Activated CD4-positive, CD25-positive, alpha-beta regulatory T cell treated with anti-CD3 and anti-CD28 coated beads, Interleukin-2, amount 50 U/mL, for 24 hours (primary cell): ENCODE measurements at regions not wholly inside any gene's neighbourhood (a gene's known extent, or its start where the extent isn't known, plus 50 kb on each side); places are given as distances from the start of the nearest gene placed in this dataset.

Source experiments
- ATAC-seq, 2 donors: fragments of 150-1000 bp; cut with Tn5 transposase; one replicate each; pipeline ENCODE4 v1.10.0; 2021; ENCODE audit warnings: mild to moderate bottlenecking in 1 of 2, moderate library complexity in 1 of 2

DNA sequence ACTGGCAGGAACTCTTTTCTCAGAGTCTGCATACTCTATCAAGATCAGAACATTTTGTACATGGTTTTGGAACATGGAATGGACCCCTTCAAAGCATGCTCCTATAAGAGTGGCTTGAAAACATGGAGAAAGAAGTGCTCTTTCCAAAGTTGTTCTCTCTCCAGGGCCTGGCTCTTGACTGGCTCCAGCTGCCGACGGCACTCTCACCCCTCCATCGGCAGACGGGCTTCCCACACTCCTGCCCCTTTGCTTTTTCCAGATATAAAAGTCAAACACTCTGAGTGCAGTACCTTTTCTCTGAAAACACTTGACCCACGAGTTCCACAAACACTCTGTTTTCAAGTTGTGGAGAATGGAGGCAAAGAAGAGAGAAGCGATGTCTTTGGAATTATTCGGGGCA lies 72.5 kb upstream of the ONECUT1 start:
- ATAC-seq, result no peak

DNA sequence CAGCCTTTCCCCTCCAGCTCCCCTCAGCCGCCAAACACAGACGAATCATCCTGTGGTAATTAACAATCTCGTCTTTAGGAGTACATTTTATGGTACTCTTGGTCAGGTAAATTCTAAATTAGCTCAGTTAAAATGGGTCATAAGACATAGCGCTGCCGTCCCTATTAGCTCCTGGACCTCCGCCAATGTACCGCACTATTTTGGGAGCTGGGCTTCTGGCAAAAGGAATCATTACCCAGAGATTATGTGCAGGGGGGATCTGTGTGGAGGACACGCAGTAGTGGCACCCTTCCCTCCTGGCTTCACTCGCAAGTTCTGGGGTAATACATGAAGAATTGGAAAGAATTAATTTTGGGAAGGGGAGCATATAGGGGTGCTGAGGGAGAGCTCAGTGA lies 68.6 kb upstream of the ONECUT1 start:
- ATAC-seq, result no peak

DNA sequence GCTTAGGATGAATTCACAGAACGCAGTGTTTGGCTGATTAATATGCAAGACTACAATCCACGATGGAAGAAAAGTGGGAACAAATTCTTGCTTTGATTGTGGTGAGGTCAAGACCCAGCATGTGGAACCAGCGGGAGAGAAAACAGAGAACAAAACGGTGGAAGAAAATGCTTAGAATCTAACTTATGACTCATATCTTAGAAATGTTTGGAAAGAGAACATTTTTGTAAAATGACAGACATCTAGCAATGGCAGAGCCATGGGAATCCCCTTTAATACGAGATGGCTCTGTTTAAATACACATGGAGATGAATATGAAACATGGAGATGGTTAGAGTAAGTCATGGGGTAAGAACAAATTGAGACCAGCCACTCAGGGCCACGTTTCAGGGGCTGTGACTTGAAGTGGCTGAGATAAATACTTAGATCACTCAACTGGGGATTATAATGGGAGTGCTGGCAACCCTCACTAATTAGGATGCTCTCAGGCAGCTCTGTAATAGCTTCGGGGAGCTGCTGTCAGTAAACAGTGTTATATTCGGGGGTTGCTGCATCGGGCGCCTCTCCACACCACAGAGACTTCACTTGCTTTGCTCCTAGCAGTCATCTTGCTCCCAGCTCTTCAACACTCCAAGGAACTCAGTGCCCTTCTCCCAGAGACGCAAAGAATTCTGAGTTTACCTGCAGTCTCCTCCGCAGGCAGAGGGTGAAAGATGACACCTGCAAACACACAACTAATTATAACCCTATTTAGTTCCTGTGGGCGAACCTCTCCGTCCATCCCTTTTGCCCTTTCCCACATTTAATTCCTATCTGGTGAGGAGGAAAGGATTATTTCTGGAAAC lies 68.0 kb upstream of the ONECUT1 start:
- no peak for ATAC-seq

DNA sequence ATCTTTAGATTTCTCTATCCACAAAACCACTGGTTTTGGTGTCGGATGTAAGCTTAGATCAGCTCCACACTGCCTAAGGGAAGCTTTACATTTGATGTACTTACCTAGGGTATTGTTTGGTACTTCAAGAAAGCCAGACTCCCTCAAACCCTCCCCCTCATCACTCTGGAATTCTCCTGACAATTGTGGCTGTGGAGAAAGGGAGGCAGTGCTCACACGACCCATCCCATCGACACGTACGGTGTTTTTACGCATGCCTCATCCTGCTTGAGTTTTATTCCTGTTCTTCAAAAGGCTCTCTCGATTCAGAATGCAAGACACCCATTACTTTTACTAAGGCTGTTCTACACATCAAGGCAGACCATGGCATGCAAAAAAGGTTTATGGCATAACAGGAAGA lies 67.3 kb upstream of the ONECUT1 start:
- no peak for ATAC-seq

DNA sequence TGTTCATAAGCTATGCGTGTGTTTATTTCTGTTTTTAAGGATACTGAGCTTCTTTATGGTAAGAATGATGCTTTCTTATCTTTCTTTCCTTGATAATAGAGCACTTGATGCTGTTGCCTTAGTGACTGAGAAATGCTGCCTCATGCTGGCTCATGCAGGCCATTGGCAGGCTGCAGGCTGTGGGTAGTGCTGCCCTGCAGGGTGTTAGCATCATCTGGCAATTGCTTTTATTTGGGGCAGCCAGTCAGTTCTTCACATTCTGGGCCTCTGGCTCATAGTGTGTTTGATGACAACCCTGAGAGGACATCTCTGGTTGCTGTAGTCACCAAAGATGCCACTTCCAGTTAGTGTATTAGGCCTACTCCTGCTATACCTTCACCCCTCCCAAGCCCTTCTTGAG lies 66.2 kb upstream of the ONECUT1 start:
- ATAC-seq, result no peak

DNA sequence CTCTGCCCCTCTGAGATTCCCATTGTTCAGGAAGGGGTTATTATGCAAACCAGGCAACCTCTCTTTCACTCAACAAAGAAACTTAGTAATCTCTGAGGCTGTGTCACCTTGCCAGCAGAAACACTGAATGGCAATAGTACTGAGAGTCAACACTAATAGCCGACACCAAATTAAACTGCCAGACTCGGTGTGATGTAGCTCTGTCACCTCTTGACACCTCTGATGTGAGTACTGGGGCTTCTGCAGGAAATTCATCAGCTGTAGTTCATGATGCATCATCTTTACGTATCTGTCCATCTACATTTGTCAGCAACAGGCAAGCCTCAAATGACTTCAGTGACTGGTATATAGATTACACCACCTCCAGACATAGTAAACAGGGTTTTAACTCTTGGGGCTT lies 65.0 kb upstream of the ONECUT1 start:
- ATAC-seq, result no peak

DNA sequence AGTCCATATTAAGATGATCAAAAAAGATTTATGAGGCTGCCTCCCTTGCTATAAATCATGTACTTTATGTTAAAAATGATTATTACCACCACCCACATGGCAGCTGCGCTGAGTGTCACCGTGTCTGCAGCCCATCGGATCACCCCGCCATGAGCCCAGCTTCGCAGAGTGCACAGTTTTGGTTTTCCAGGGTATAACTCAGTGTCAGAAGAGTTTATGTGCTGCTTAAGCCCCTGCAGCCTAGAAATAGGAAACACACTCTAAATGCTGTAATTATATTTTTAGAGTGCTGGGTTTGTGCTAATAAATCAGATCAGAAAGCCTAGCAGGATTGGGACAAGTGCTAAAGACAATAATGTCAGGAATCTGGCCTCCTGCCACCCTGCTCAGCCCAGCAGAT lies 54.7 kb upstream of the ONECUT1 start:
- no peak for ATAC-seq
